ENCODE measurements at regions not wholly inside any gene's neighbourhood (a gene's known extent, or its start where the extent isn't known, plus 50 kb on each side); places are given as distances from the start of the nearest gene placed in this dataset.

DNA sequence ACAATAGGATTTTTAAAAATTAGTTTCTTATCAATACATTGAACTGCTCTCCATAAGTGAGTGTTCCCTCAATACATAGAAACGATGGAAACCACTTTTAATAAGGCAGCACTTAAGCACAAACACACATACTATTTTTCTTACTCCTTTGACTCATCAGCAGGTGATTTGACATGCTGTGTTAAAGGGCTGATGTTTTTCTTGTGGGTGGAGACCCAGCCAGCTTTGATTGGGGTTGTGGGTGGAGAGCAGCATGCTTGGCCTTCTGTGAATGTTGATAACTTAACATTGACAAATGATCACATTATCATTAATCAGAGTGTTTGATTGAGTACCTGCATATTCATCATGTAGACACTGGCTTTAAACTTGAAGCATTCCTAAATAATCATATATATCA is 223.0 kb upstream of the DPH6 start:
- no peaks in the 10 kb centered on the region for H3K27me3 ChIP-seq (ENCODE audit: control insufficient read depth, insufficient read depth, low read length)
- in situ Hi-C loops (cut with HindIII; ENCODE audit: low pct_unique_long_range_greater_than_20kb, low sequenced_read_pairs) (no loop called here), intact Hi-C loops (cut with micrococcal nuclease; ENCODE audit: unreplicated experiment) (no loop called here)
- TF ChIP-seq, protein P1, sequence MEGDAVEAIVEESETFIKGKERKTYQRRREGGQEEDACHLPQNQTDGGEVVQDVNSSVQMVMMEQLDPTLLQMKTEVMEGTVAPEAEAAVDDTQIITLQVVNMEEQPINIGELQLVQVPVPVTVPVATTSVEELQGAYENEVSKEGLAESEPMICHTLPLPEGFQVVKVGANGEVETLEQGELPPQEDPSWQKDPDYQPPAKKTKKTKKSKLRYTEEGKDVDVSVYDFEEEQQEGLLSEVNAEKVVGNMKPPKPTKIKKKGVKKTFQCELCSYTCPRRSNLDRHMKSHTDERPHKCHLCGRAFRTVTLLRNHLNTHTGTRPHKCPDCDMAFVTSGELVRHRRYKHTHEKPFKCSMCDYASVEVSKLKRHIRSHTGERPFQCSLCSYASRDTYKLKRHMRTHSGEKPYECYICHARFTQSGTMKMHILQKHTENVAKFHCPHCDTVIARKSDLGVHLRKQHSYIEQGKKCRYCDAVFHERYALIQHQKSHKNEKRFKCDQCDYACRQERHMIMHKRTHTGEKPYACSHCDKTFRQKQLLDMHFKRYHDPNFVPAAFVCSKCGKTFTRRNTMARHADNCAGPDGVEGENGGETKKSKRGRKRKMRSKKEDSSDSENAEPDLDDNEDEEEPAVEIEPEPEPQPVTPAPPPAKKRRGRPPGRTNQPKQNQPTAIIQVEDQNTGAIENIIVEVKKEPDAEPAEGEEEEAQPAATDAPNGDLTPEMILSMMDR (IDR thresholded peaks at IDR 0.05): no peak
- no peak for TF ChIP-seq TCF7L2 (IDR thresholded peaks at IDR 0.05; ENCODE audit: low read depth, low read length)
- no peak for TF ChIP-seq POLR2AphosphoS5 (IDR thresholded peaks at IDR 0.05; ENCODE audit: low read depth, low read length)
- TF ChIP-seq SIN3A (IDR thresholded peaks at IDR 0.05; ENCODE audit: borderline replicate concordance, insufficient read depth, low read depth, low read length): no peak
- TF ChIP-seq, protein P2, sequence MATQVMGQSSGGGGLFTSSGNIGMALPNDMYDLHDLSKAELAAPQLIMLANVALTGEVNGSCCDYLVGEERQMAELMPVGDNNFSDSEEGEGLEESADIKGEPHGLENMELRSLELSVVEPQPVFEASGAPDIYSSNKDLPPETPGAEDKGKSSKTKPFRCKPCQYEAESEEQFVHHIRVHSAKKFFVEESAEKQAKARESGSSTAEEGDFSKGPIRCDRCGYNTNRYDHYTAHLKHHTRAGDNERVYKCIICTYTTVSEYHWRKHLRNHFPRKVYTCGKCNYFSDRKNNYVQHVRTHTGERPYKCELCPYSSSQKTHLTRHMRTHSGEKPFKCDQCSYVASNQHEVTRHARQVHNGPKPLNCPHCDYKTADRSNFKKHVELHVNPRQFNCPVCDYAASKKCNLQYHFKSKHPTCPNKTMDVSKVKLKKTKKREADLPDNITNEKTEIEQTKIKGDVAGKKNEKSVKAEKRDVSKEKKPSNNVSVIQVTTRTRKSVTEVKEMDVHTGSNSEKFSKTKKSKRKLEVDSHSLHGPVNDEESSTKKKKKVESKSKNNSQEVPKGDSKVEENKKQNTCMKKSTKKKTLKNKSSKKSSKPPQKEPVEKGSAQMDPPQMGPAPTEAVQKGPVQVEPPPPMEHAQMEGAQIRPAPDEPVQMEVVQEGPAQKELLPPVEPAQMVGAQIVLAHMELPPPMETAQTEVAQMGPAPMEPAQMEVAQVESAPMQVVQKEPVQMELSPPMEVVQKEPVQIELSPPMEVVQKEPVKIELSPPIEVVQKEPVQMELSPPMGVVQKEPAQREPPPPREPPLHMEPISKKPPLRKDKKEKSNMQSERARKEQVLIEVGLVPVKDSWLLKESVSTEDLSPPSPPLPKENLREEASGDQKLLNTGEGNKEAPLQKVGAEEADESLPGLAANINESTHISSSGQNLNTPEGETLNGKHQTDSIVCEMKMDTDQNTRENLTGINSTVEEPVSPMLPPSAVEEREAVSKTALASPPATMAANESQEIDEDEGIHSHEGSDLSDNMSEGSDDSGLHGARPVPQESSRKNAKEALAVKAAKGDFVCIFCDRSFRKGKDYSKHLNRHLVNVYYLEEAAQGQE (IDR thresholded peaks at IDR 0.05; ENCODE audit: insufficient read depth in 1 of 2, low read depth in 2 of 2, low read length in 1 of 2): no peak
- CTCF ChIA-PET: no interaction called here
- no peak for ATAC-seq
- no peaks in the 10 kb centered on the region for H3K9me3 ChIP-seq (ENCODE audit: control insufficient read depth, insufficient read depth, low read depth, low read length)
- no peaks in the 10 kb centered on the region for H3K4me1 ChIP-seq (ENCODE audit: control insufficient read depth, insufficient read depth, low read length)
- BruUV-seq (replicated peaks): no TSS peak
- H3K27ac ChIP-seq (ENCODE audit: low read length): no peak overlapping the region
- no peaks in the 10 kb centered on the region for H3K36me3 ChIP-seq (ENCODE audit: control insufficient read depth, insufficient read depth, low read length)
- DNase-seq (ENCODE audit: low read depth, low spot score): no peak
- POLR2A ChIA-PET: no interaction called here
- no peak overlapping the region for H3K4me3 ChIP-seq (ENCODE audit: low read depth in 2 of 2, low read length in 2 of 2)

DNA sequence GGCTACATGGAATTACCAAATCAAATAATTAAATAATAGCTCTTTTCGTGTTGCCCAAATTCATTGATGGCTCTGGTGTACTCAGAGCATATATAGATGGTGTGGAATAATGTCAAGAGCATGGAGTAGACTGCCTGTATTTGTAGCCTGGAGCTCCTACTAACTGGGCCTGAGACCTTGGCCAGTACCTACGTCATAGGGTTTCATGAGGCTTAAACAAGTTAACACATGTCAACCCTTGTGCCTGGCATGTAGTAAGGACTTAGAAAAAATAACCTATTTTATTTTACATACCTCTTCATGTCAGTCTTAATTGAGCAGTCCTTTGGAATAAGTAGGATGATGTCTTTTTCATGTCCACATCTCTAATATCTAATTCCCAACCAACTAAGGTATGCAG is 223.7 kb upstream of the DPH6 start:
- no peak overlapping the region for H3K4me3 ChIP-seq (ENCODE audit: low read depth in 2 of 2, low read length in 2 of 2)
- no peak for DNase-seq (ENCODE audit: low read depth, low spot score)
- in situ Hi-C loops (cut with HindIII; ENCODE audit: low pct_unique_long_range_greater_than_20kb, low sequenced_read_pairs) (no loop called here), intact Hi-C loops (cut with micrococcal nuclease; ENCODE audit: unreplicated experiment) (no loop called here)
- TF ChIP-seq SIN3A (IDR thresholded peaks at IDR 0.05; ENCODE audit: borderline replicate concordance, insufficient read depth, low read depth, low read length): no peak
- POLR2A ChIA-PET: no interaction called here
- H3K27me3 ChIP-seq (ENCODE audit: control insufficient read depth, insufficient read depth, low read length): no peaks in the 10 kb centered on the region
- H3K4me1 ChIP-seq (ENCODE audit: control insufficient read depth, insufficient read depth, low read length): no peaks in the 10 kb centered on the region
- CTCF ChIA-PET: no interaction called here
- no TSS peak for BruUV-seq (replicated peaks)
- no peaks in the 10 kb centered on the region for H3K36me3 ChIP-seq (ENCODE audit: control insufficient read depth, insufficient read depth, low read length)
- no peaks in the 10 kb centered on the region for H3K9me3 ChIP-seq (ENCODE audit: control insufficient read depth, insufficient read depth, low read depth, low read length)
- ATAC-seq: no peak
- no peak overlapping the region for H3K27ac ChIP-seq (ENCODE audit: low read length)

DNA sequence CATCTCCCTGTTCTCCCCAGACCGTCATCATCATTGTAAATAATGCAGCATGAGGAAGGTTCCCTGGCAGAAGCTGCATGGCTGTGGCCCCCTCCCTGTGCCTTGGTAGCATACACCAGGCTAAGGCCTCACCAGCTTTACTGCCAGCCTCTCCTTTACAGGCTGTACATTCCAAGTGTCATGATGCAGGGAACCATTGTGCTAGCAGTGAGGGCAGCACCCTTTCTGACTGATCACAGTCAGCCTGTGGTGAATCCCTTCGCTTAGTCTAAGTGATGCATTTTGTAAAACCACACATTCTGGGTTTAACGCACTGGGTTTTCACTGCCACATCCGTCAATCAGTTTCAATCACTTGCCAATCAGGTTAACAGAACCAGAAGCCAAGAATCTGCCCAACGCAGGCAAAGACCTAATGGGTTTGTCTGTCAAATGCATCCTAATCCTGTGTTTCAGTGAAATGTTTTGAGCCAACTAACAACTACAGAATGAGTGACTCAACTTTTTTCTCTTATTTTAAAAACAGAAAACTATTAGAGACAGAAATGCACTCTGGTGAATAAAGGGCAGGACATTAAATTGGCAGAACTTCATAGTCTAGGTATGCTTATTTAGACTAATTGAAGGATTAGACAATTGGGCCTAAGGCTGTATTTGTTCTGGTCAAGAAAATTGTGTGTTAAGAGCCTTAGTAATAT is 225.9 kb upstream of the DPH6 start:
- no peak overlapping the region for H3K4me3 ChIP-seq (ENCODE audit: low read depth in 2 of 2, low read length in 2 of 2)
- DNase-seq (ENCODE audit: low read depth, low spot score) (no peak), ATAC-seq (no peak)
- ChIA-PET POLR2A (no interaction called here), CTCF (no interaction called here)
- no peaks in the 10 kb centered on the region for H3K9me3 ChIP-seq (ENCODE audit: control insufficient read depth, insufficient read depth, low read depth, low read length)
- BruUV-seq (replicated peaks): no TSS peak
- no peak overlapping the region for H3K27ac ChIP-seq (ENCODE audit: low read length)
- intact Hi-C loops (cut with micrococcal nuclease; ENCODE audit: unreplicated experiment): no loop called here
- TF ChIP-seq, protein P2 (IDR thresholded peaks at IDR 0.05; ENCODE audit: insufficient read depth in 1 of 2, low read depth in 2 of 2, low read length in 1 of 2): no peak
- TF ChIP-seq SIN3A (IDR thresholded peaks at IDR 0.05; ENCODE audit: borderline replicate concordance, insufficient read depth, low read depth, low read length): no peak
- TF ChIP-seq POLR2AphosphoS5 (IDR thresholded peaks at IDR 0.05; ENCODE audit: low read depth, low read length): no peak
- TF ChIP-seq, protein P1 (IDR thresholded peaks at IDR 0.05): no peak
- H3K36me3 ChIP-seq (ENCODE audit: control insufficient read depth, insufficient read depth, low read length): no peaks in the 10 kb centered on the region
- no peaks in the 10 kb centered on the region for H3K4me1 ChIP-seq (ENCODE audit: control insufficient read depth, insufficient read depth, low read length)
- in situ Hi-C loops (cut with HindIII; ENCODE audit: low pct_unique_long_range_greater_than_20kb, low sequenced_read_pairs): no loop called here
- H3K27me3 ChIP-seq (ENCODE audit: control insufficient read depth, insufficient read depth, low read length): no peaks in the 10 kb centered on the region

Measured in Panc1 (cell line).